Lower lobe of right lung (tissue), 2 donors: ENCODE measurements at regions not wholly inside any gene's neighbourhood (a gene's known extent, or its start where the extent isn't known, plus 50 kb on each side); places are given as distances from the start of the nearest gene placed in this dataset.
"Not testable (repeated sequence)": the region's sequence is repeated elsewhere in the genome, so short reads cannot be mapped to it uniquely, and the experiment has no call there.

Experiments used
- ATAC-seq, 2 donors: fragments of 200-7000 bp; cut with Tn5 transposase; one replicate each; pipeline ENCODE4 v1.9.1; 2020 to 2022; ENCODE audit warnings: mild to moderate bottlenecking in 2 of 2, moderate library complexity in 2 of 2
- DNase-seq: peaks from one replicate; pipeline ENCODE4 v3.0.0-alpha.2; 2020
- H3K27ac ChIP-seq: fragments of 200-600 bp; one replicate; pipeline ENCODE4 v1.8.0; 2022
- H3K27me3 ChIP-seq: fragments of 200-600 bp; one replicate; pipeline ENCODE4 v1.8.0; 2022; ENCODE audit warnings: low read depth
- H3K36me3 ChIP-seq: fragments of 200-600 bp; one replicate; pipeline ENCODE4 v1.8.0; 2022; ENCODE audit warnings: mild to moderate bottlenecking
- H3K4me1 ChIP-seq: fragments of 200-600 bp; one replicate; pipeline ENCODE4 v1.8.0; 2022
- H3K4me3 ChIP-seq: fragments of 200-600 bp; one replicate; pipeline ENCODE4 v1.8.0; 2022; ENCODE audit warnings: mild to moderate bottlenecking
- H3K9me3 ChIP-seq: fragments of 200-600 bp; one replicate; pipeline ENCODE4 v1.8.0; 2022
- intact Hi-C: fragments of 100-400 bp; cut with DNase I; formaldehyde crosslinking; loops from one replicate; pipeline ENCODE4 v1.11.0; 2022
- TF ChIP-seq, protein P1 (sequence below): fragments of 200-600 bp; IDR thresholded peaks from one replicate; pipeline ENCODE4 v1.8.0; 2022; ENCODE audit warnings: antibody characterized with exemption, mild to moderate bottlenecking
- donor health status: DM: no; HTN: yes; CAD: no; lungs with severe emphysema.

DNA sequence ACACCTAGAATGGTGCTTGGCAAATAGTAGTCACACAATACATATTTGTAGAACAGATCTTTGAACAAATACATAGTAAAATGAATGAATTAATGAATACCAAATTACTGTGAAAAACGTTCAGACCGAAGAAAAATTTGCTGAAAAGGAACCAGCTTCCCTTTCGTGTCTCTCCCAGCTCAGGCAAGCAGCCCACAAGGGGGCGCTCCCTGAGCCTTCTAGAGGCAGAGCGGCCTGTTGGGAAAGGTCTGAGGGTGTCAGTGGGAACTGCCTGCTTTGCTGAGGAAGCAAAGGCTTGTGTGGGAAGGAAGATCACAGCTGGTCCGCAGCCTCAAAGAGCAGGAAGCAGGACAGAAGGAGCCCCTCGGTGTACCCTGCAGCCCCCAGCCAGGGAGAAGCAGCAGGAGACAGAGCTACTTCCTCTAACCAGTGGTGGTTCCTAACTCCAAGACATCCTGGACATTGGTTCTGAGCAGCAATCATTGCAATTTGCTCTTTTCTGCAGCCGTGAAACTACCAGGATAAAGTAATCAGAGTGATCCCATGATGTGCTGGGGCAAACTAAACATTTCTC, 231.1 kb downstream of the ANKRD30B start:
- H3K36me3 ChIP-seq: no peaks in the 10 kb centered on the region
- no peak for DNase-seq
- no peaks in the 10 kb centered on the region for H3K4me1 ChIP-seq
- no peaks in the 10 kb centered on the region for H3K27me3 ChIP-seq
- ATAC-seq: no peak
- TF ChIP-seq, protein P1, sequence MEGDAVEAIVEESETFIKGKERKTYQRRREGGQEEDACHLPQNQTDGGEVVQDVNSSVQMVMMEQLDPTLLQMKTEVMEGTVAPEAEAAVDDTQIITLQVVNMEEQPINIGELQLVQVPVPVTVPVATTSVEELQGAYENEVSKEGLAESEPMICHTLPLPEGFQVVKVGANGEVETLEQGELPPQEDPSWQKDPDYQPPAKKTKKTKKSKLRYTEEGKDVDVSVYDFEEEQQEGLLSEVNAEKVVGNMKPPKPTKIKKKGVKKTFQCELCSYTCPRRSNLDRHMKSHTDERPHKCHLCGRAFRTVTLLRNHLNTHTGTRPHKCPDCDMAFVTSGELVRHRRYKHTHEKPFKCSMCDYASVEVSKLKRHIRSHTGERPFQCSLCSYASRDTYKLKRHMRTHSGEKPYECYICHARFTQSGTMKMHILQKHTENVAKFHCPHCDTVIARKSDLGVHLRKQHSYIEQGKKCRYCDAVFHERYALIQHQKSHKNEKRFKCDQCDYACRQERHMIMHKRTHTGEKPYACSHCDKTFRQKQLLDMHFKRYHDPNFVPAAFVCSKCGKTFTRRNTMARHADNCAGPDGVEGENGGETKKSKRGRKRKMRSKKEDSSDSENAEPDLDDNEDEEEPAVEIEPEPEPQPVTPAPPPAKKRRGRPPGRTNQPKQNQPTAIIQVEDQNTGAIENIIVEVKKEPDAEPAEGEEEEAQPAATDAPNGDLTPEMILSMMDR: peak; percentile 27
- H3K4me3 ChIP-seq: no peak overlapping the region
- no peak overlapping the region for H3K27ac ChIP-seq
- intact Hi-C loops: no loop called here
- H3K9me3 ChIP-seq: no peaks in the 10 kb centered on the region

GRCh38 chr18:14979875-14980274, 231.9 kb downstream of the ANKRD30B start:
- H3K4me1 ChIP-seq: no peaks in the 10 kb centered on the region
- TF ChIP-seq, protein P1: no peak
- no peaks in the 10 kb centered on the region for H3K27me3 ChIP-seq
- ATAC-seq: peak in 1 of 2 donors; percentile 14
- H3K36me3 ChIP-seq: no peaks in the 10 kb centered on the region
- no peak overlapping the region for H3K27ac ChIP-seq
- no peak overlapping the region for H3K4me3 ChIP-seq
- no peak for DNase-seq
- intact Hi-C loops: no loop called here
- no peaks in the 10 kb centered on the region for H3K9me3 ChIP-seq

- DNase-seq, H3K27me3 ChIP-seq, intact Hi-C loops, H3K27ac ChIP-seq, ATAC-seq, H3K9me3 ChIP-seq, H3K4me1 ChIP-seq, H3K36me3 ChIP-seq, H3K4me3 ChIP-seq: not testable (repeated sequence)
Measured at GRCh38 chr18:14984531-14984930, 236.6 kb downstream of the ANKRD30B start.

- H3K36me3 ChIP-seq, ATAC-seq, DNase-seq, H3K27me3 ChIP-seq, intact Hi-C loops, H3K9me3 ChIP-seq, H3K4me3 ChIP-seq, H3K4me1 ChIP-seq, H3K27ac ChIP-seq: not testable (repeated sequence)
Measured at GRCh38 chr18:14985291-14986013, 237.5 kb downstream of the ANKRD30B start.

GRCh38 chr18:14987377-14987776, 239.4 kb downstream of the ANKRD30B start:
- H3K36me3 ChIP-seq, DNase-seq, H3K4me1 ChIP-seq, H3K27me3 ChIP-seq, H3K4me3 ChIP-seq, H3K9me3 ChIP-seq, intact Hi-C loops, H3K27ac ChIP-seq: not testable (repeated sequence)
- peak in 1 of 2 donors; percentile 42 for ATAC-seq

GRCh38 chr18:14987960-14988710, 240.2 kb downstream of the ANKRD30B start:
- H3K27ac ChIP-seq, H3K4me1 ChIP-seq, H3K4me3 ChIP-seq, intact Hi-C loops, DNase-seq, H3K9me3 ChIP-seq, H3K36me3 ChIP-seq, H3K27me3 ChIP-seq: not testable (repeated sequence)
- peak in 1 of 2 donors; percentile 37 for ATAC-seq

DNA sequence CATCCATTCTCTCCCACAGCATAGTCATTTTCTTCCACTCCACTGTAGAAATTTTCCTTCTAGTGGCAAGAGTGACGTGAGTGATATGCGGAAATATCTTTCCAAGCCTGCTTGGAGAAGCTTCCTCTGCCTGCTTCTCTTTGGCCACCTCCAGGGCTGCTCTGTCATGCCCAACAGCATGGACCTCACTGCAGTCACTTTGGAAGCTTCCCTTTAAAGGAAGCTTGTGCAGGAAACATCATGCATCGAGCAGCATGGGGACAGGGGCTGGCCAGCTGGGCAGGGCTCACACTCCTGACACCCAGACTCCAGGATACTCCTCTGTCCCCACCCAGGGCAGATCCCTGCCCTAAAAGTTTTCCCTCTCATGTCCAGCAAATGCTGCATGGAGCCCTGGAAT, 241.6 kb downstream of the ANKRD30B start:
- H3K9me3 ChIP-seq, ATAC-seq, H3K36me3 ChIP-seq, H3K4me3 ChIP-seq, H3K27ac ChIP-seq, H3K27me3 ChIP-seq, H3K4me1 ChIP-seq, DNase-seq, intact Hi-C loops: not testable (repeated sequence)

DNA sequence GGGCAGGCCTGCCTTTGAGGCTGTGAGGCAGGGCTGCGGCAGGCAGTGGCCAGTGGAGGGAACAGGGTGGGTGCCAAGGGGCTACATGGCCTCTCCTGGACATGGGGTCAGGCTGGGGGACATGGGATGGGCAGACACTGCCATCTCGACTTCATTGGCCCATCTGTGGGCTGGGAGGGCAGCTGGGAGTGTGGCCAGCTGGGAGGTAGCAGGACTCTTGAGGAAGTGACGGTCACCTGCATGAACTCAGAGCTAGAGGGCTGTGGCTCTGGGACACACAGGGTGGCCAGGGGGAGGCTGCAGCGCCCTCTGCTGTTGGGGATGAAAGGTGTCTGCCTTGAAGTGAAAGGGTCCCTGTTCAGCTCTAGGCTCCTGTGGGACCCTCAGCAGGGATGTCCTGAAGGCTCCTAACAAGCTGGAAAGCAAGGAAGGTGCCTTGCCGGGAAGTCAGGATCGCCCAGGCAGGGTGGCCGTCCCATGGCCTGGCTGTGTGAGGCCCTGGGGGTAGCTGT, 244.0 kb downstream of the ANKRD30B start:
- H3K27me3 ChIP-seq, intact Hi-C loops, DNase-seq, H3K4me3 ChIP-seq, H3K36me3 ChIP-seq, H3K27ac ChIP-seq, ATAC-seq, H3K4me1 ChIP-seq, H3K9me3 ChIP-seq: not testable (repeated sequence)

- intact Hi-C loops, H3K27me3 ChIP-seq, H3K27ac ChIP-seq, ATAC-seq, H3K36me3 ChIP-seq, DNase-seq, H3K9me3 ChIP-seq, H3K4me3 ChIP-seq, H3K4me1 ChIP-seq: not testable (repeated sequence)
Measured at GRCh38 chr18:14992758-14993157, 244.8 kb downstream of the ANKRD30B start.

GRCh38 chr18:14995023-14995422, 247.1 kb downstream of the ANKRD30B start:
- ATAC-seq, H3K27me3 ChIP-seq, intact Hi-C loops, H3K9me3 ChIP-seq, H3K27ac ChIP-seq, H3K4me3 ChIP-seq, H3K36me3 ChIP-seq, DNase-seq, H3K4me1 ChIP-seq: not testable (repeated sequence)
